ENCODE measurements at regions not wholly inside any gene's neighbourhood (a gene's known extent, or its start where the extent isn't known, plus 50 kb on each side); places are given as distances from the start of the nearest gene placed in this dataset.

DNA sequence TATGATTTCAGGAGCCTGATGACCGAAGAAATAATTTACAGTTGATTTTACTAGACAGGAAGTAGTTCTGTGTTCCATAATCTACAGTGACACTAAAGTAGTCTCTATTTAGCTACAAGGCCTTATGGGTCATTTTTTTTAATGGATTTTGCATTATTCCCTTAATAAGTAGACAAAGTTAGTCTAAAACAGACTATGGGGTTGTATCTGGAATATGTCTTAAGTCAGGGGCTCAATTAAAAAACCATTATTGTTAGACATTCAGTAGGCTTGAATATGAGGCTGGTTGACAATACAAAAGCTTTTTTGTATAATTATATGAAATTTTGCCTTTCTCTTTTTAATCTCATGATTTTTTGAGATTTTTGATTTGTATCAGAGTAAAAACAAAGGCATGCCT lies 820.0 kb upstream of the SEMA6D start:
- Histone ChIP-seq H3K9me3 (replicated peaks) (no peaks in the 10 kb centered on the region), H3K4me1 (peaks cover 5% of the 10 kb centered on the region), H3K27ac (replicated peaks) (no peak overlapping the region), H3K36me3 (no peaks in the 10 kb centered on the region), H3K4me3 (no peak overlapping the region), H3K27me3 (ENCODE audit: low read depth) (no peaks in the 10 kb centered on the region)
- TF ChIP-seq, protein P1, sequence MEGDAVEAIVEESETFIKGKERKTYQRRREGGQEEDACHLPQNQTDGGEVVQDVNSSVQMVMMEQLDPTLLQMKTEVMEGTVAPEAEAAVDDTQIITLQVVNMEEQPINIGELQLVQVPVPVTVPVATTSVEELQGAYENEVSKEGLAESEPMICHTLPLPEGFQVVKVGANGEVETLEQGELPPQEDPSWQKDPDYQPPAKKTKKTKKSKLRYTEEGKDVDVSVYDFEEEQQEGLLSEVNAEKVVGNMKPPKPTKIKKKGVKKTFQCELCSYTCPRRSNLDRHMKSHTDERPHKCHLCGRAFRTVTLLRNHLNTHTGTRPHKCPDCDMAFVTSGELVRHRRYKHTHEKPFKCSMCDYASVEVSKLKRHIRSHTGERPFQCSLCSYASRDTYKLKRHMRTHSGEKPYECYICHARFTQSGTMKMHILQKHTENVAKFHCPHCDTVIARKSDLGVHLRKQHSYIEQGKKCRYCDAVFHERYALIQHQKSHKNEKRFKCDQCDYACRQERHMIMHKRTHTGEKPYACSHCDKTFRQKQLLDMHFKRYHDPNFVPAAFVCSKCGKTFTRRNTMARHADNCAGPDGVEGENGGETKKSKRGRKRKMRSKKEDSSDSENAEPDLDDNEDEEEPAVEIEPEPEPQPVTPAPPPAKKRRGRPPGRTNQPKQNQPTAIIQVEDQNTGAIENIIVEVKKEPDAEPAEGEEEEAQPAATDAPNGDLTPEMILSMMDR (IDR thresholded peaks at IDR 0.05; ENCODE audit: borderline replicate concordance): no peak
- no peak for DNase-seq
- intact Hi-C loops (cut with micrococcal nuclease): no loop called here

DNA sequence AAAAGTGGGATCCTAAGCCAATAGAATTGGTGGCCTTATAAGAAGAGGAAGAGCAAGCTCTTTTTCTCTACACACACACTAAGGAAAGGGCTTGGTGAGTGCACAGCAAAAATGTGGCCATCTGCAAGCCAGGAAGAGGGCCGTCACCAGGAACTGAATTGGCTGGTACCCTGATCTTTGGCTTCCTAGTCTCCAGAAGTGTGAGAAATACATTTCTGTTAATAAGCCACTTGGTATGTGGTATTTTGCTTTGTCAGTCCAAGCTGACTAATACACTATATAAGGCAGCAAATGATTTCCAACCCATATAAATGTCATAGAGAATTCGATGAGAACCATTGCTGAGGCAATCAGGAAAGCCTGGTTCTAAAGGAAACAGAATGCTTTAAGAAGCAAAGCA lies 816.3 kb upstream of the SEMA6D start:
- H3K4me3 ChIP-seq: no peak overlapping the region
- no peaks in the 10 kb centered on the region for H3K36me3 ChIP-seq
- intact Hi-C loops (cut with micrococcal nuclease): no loop called here
- H3K27me3 ChIP-seq (ENCODE audit: low read depth): no peaks in the 10 kb centered on the region
- no peaks in the 10 kb centered on the region for H3K4me1 ChIP-seq
- H3K9me3 ChIP-seq (replicated peaks): no peaks in the 10 kb centered on the region
- no peak for DNase-seq
- TF ChIP-seq, protein P1 (IDR thresholded peaks at IDR 0.05; ENCODE audit: borderline replicate concordance): no peak
- no peak overlapping the region for H3K27ac ChIP-seq (replicated peaks)

DNA sequence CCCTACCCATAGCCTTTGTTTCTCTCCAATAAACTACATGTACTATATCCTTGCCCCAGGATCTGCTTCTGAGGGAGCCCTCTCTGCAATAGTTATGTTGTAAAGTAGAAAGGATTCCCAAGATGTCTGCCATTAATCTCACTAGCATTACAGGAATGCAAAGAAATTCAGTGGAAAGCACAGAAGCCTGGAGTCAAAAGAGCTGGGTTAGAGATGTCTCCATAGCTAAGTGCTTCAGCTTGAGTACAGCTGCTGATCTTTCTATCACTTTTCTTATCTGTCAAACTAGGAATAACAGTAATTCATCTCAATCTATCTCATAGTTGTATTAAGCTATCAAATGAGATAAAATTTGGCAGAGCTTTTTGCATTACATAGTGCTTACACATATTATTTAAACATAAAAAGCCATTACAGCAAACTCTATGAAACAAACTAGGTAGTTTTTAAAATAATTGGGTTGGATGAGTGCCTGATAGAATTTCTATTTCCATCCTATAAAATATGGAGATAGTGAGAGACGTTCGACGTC lies 799.5 kb upstream of the SEMA6D start:
- no peak for DNase-seq
- peaks cover 4% of the 10 kb centered on the region for H3K9me3 ChIP-seq (replicated peaks)
- H3K27ac ChIP-seq (replicated peaks): no peak overlapping the region
- no peaks in the 10 kb centered on the region for H3K36me3 ChIP-seq
- no peak overlapping the region for H3K4me3 ChIP-seq
- H3K4me1 ChIP-seq: no peaks in the 10 kb centered on the region
- no peaks in the 10 kb centered on the region for H3K27me3 ChIP-seq (ENCODE audit: low read depth)
- TF ChIP-seq, protein P1 (IDR thresholded peaks at IDR 0.05; ENCODE audit: borderline replicate concordance): no peak
- intact Hi-C loops (cut with micrococcal nuclease): no loop called here

DNA sequence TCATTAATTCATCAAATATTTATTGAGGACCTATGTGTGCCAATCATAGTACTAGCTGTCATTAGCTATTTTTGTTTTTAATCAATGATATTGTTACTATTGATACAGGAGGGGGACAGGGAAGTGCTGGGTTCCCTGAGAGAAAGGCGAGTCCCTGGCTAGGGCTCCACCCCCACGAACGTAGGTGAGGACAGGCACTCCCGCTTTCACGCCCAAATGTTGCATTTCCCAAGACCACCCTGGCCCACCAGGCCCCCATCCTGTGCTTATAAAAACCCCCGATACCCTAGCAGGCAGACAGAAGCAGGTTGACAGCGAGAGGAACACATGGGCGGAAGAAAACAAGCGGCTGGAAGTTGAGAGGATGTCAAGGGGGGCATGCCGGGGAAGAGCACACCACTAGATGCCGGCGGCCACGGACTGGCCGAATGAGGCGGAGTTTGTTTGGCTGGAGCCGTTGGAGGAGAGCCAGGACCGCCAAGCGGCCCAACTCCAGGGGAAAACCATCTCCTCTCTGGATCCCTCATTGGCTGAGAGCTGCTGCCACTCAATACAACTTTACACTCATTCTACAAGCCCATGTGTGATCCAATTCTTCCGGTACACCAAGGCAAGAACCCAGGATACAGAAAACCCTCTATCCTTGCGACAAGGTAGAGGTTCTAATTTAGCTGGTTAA lies 798.7 kb upstream of the SEMA6D start:
- Histone ChIP-seq H3K27me3 (ENCODE audit: low read depth) (no peaks in the 10 kb centered on the region), H3K9me3 (replicated peaks) (no peaks in the 10 kb centered on the region), H3K4me3 (no peak overlapping the region), H3K27ac (replicated peaks) (no peak overlapping the region), H3K4me1 (no peaks in the 10 kb centered on the region), H3K36me3 (no peaks in the 10 kb centered on the region)
- TF ChIP-seq, protein P1 (IDR thresholded peaks at IDR 0.05; ENCODE audit: borderline replicate concordance): no peak
- no peak for DNase-seq
- intact Hi-C loops (cut with micrococcal nuclease): no loop called here

DNA sequence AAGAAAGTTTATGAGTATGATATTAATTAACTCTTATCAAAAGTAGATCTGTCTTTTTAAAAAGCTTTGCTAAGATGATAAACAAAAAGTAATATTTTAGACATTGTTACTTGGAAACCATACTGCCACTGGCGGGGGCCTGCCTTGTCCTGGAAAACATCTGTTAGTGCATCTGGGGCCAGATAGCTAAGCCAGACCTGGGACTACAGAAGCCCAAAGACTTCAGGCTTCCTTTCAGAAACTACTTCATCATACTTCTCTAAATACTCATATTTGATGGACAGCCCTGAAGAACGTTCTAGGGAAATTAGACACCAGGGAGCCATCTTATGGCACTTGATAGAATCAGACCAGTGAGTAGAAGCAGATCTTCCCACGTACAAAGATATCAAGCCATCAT lies 795.4 kb upstream of the SEMA6D start:
- H3K27ac ChIP-seq (replicated peaks): no peak overlapping the region
- no peak overlapping the region for H3K4me3 ChIP-seq
- no peaks in the 10 kb centered on the region for H3K4me1 ChIP-seq
- H3K27me3 ChIP-seq (ENCODE audit: low read depth): no peaks in the 10 kb centered on the region
- TF ChIP-seq, protein P1 (IDR thresholded peaks at IDR 0.05; ENCODE audit: borderline replicate concordance): no peak
- H3K9me3 ChIP-seq (replicated peaks): no peaks in the 10 kb centered on the region
- intact Hi-C loops (cut with micrococcal nuclease): no loop called here
- no peaks in the 10 kb centered on the region for H3K36me3 ChIP-seq
- no peak for DNase-seq
